ENCODE measurements at regions not wholly inside any gene's neighbourhood (a gene's known extent, or its start where the extent isn't known, plus 50 kb on each side); places are given as distances from the start of the nearest gene placed in this dataset.

DNA sequence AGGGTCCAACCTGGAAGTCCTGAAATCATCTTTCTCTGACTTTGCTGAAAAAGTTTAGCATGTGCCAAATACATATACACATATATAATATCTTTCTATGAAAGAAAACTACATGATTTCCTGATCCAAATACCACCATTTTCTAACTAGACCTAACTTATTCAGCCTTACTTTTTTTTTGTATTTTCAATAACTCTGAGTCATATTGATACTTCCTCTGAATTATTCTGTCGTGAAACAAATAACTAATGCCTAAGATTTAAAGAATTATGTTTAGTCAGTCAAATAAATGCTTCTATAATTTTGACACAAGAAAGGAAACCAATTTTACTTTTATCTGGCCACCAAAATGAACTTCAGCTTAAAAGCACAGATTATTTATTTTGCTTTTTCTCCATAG, 760.2 kb upstream of the GBE1 start:
- DNase-seq (no peak), ATAC-seq (no peak)
- Histone ChIP-seq H3K27ac (no peak overlapping the region), H3K9me3 (peaks cover 0 to 22% (median 0%) of the 10 kb centered on the region in 11 donors), H3K27me3 (no peaks in the 10 kb centered on the region), H3K36me3 (no peaks in the 10 kb centered on the region), H3K4me3 (no peak overlapping the region), H3K4me1 (no peaks in the 10 kb centered on the region)
- intact Hi-C loops (cut with DNase I), result no loop called here
- TF ChIP-seq, protein P1, sequence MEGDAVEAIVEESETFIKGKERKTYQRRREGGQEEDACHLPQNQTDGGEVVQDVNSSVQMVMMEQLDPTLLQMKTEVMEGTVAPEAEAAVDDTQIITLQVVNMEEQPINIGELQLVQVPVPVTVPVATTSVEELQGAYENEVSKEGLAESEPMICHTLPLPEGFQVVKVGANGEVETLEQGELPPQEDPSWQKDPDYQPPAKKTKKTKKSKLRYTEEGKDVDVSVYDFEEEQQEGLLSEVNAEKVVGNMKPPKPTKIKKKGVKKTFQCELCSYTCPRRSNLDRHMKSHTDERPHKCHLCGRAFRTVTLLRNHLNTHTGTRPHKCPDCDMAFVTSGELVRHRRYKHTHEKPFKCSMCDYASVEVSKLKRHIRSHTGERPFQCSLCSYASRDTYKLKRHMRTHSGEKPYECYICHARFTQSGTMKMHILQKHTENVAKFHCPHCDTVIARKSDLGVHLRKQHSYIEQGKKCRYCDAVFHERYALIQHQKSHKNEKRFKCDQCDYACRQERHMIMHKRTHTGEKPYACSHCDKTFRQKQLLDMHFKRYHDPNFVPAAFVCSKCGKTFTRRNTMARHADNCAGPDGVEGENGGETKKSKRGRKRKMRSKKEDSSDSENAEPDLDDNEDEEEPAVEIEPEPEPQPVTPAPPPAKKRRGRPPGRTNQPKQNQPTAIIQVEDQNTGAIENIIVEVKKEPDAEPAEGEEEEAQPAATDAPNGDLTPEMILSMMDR (IDR thresholded peaks at IDR 0.05), result no peak
- WGBS, 2 donors, result 74 to 76% methylated on average over 1 of the region's 1 CpG

DNA sequence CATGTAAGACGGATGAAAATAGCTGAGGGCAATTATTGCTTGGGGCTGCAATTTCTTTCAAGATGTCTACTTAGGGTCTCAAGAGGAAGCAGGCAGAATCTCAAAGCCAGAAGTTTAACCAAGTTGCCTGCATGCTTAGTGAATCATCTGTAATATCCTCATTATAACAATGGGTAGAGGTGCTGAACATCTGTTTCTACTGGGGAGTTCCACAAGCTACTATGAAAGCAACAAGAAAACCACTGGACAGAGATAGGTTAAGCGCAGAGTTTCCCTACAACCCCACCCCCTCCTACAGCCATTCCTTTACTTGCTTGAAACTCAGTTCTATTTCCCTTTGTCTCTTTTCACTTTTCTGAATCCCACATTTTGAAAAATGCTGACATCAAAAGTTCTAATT, 759.4 kb upstream of the GBE1 start:
- intact Hi-C loops (cut with DNase I), result no loop called here
- Histone ChIP-seq H3K9me3 (peaks cover 0 to 22% (median 0%) of the 10 kb centered on the region in 11 donors), H3K4me1 (no peaks in the 10 kb centered on the region), H3K4me3 (no peak overlapping the region), H3K27me3 (no peaks in the 10 kb centered on the region), H3K27ac (no peak overlapping the region), H3K36me3 (no peaks in the 10 kb centered on the region)
- DNase-seq (no peak), ATAC-seq (no peak)
- TF ChIP-seq, protein P1 (IDR thresholded peaks at IDR 0.05), result no peak
- WGBS, 2 donors, result 66 to 90% methylated on average over 2 of the region's 2 CpGs

DNA sequence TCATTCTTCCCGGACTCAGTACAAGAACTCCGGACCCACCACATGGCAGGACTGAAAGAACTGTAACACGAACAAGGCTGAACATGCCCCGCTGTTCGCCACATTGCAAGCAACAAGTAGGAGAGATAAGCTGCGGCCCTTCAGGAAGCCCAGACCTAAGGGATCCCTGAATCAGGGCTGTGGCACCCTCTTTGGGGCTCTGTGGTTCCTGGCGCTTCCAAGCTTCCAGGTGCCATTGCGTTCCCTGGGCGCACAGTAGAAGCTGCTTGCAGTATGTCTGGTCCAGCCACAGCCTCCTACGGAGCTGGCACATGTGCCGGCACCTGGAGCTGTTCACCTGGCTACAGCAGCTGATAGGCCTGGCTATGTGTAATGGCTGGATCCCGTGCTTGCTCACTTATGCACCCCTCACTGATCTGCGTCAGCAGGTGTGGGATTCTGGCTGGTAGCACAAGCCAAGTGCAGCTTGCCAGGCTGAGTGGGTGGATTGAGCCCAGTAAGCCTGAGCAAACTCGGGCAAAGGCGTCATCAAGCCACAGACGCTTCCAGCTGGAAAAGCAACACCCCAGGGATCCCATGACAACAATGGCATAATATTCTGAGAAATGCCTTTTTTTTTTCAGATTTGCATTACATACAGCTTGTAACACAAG, 748.6 kb upstream of the GBE1 start:
- peaks cover 0 to 16% (median 0%) of the 10 kb centered on the region in 11 donors for H3K9me3 ChIP-seq
- no peaks in the 10 kb centered on the region for H3K27me3 ChIP-seq
- TF ChIP-seq, protein P1 (IDR thresholded peaks at IDR 0.05), result no peak
- DNase-seq, result no peak
- 89 to 90% methylated on average over 16 of the region's 16 CpGs for WGBS, 2 donors
- no peaks in the 10 kb centered on the region for H3K36me3 ChIP-seq
- H3K4me1 ChIP-seq, result no peaks in the 10 kb centered on the region
- no peak for ATAC-seq
- H3K27ac ChIP-seq, result no peak overlapping the region
- intact Hi-C loops (cut with DNase I), result no loop called here
- no peak overlapping the region for H3K4me3 ChIP-seq

DNA sequence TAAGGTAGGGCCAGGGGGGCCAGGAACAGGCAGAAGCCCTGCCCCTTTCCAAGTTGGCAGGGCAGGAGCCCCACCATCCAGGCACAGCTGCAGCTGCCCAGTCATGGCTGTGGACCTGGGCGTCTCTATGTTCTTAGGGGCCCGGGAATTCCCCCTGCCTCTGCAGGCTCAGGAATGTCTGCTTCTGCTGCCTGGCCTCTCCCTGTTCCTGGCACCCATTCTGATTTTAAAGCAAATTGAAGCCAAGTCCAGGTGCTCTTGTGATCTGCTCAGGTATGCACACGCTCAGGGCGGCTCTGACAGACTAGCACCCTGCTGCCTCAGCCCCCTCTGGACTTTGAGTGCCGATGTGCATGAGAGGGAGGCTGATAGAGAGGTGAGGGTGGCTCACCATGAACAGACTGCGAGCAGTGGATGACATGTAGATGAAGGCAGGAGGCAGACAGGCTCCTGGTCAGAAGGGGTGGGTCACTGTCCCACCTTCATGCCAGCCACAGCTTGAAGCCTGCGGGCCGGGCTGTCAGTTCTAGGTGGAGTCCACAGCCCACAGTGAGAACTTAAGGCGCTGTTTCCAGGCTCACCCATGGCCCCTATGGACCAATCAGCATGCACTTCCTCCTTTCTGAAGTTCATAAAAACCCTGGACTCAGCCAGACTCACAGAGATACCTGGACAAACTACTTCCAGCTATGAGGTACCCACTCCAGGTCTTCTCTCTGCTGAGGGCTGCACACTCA, 747.8 kb upstream of the GBE1 start:
- intact Hi-C loops (cut with DNase I), result no loop called here
- WGBS, 2 donors, result 85 to 91% methylated on average over 9 of the region's 9 CpGs
- Histone ChIP-seq H3K36me3 (no peaks in the 10 kb centered on the region), H3K4me3 (no peak overlapping the region), H3K27ac (no peak overlapping the region), H3K4me1 (no peaks in the 10 kb centered on the region), H3K27me3 (no peaks in the 10 kb centered on the region), H3K9me3 (peaks cover 0 to 16% (median 0%) of the 10 kb centered on the region in 11 donors)
- TF ChIP-seq, protein P1 (IDR thresholded peaks at IDR 0.05), result no peak
- DNase-seq (no peak), ATAC-seq (no peak)

Data from heart right ventricle (tissue), 16 donors.